ENCODE measurements at regions not wholly inside any gene's neighbourhood (a gene's known extent, or its start where the extent isn't known, plus 50 kb on each side); places are given as distances from the start of the nearest gene placed in this dataset.
A peak's percentile ranks its signal among the peaks of the same experiment; 100 is the strongest.

- Histone ChIP-seq H3K4me3 (peak overlapping the region; percentile 3), H3K27ac (peak overlapping the region; percentile 1 to 48)
- TF ChIP-seq, protein P1, sequence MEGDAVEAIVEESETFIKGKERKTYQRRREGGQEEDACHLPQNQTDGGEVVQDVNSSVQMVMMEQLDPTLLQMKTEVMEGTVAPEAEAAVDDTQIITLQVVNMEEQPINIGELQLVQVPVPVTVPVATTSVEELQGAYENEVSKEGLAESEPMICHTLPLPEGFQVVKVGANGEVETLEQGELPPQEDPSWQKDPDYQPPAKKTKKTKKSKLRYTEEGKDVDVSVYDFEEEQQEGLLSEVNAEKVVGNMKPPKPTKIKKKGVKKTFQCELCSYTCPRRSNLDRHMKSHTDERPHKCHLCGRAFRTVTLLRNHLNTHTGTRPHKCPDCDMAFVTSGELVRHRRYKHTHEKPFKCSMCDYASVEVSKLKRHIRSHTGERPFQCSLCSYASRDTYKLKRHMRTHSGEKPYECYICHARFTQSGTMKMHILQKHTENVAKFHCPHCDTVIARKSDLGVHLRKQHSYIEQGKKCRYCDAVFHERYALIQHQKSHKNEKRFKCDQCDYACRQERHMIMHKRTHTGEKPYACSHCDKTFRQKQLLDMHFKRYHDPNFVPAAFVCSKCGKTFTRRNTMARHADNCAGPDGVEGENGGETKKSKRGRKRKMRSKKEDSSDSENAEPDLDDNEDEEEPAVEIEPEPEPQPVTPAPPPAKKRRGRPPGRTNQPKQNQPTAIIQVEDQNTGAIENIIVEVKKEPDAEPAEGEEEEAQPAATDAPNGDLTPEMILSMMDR (IDR thresholded peaks at IDR 0.05): no peak
- DNase-seq (ENCODE audit: low spot score): no peak
Measured at GRCh38 chr2:196399722-196400691, 228.6 kb upstream of the STK17B start.

- H3K4me3 ChIP-seq: no peak overlapping the region
- no peak for DNase-seq (ENCODE audit: low spot score)
- TF ChIP-seq, protein P1 (IDR thresholded peaks at IDR 0.05): no peak
- H3K27ac ChIP-seq: peak overlapping the region in 1 of 2 donors; percentile 3
Measured at GRCh38 chr2:196403471-196403870, 232.1 kb upstream of the STK17B start.

DNA sequence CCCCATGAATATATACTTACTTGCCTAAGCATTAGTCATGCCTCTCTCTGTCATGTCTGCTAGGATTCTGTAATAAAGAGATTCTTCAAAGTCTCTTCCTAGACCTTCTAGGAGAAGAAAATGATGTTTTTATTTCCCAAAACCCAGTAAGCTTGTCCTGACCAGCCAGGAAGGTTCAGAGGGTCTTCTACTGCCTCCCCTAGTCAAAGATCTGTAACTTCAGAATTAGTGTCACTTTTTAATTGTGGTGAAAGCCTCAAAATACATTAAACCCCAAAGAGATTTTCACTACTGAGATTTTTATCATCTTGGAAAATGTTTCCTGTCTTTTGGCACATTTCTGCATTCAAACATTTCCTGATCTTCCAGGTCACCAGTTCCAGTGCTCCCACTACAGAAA lies 232.9 kb upstream of the STK17B start:
- no peak for DNase-seq (ENCODE audit: low spot score)
- TF ChIP-seq, protein P1 (IDR thresholded peaks at IDR 0.05): no peak
- Histone ChIP-seq H3K27ac (no peak overlapping the region), H3K4me3 (no peak overlapping the region)

- no peak overlapping the region for H3K4me3 ChIP-seq
- no peak for DNase-seq (ENCODE audit: low spot score)
- H3K27ac ChIP-seq: no peak overlapping the region
- TF ChIP-seq, protein P1 (IDR thresholded peaks at IDR 0.05): no peak
Measured at GRCh38 chr2:196407675-196408264, 231.7 kb upstream of the CCDC150 start.

GRCh38 chr2:196409376-196409775 lies 230.1 kb upstream of the CCDC150 start:
- H3K4me3 ChIP-seq: no peak overlapping the region
- TF ChIP-seq, protein P1 (IDR thresholded peaks at IDR 0.05): no peak
- no peak for DNase-seq (ENCODE audit: low spot score)
- no peak overlapping the region for H3K27ac ChIP-seq

DNA sequence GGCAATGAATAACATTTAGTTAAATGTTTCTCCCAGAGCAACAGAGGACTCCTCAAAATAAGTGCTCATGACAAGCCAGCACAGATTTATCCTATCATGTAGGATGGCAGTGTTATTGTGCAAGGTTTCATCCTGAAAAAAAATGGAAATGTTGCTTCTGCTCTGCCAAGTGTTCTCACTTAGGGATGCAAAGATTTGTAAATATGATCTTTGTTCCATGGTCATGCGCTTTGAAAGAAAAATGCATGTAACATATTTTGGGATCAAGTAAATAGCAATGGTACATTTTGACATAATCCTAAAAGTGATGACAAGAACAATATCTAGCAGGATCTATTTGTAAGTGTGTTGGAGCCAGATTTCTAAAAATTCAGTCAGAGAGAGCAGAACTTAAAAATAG lies 229.5 kb upstream of the CCDC150 start:
- TF ChIP-seq, protein P1 (IDR thresholded peaks at IDR 0.05): no peak
- DNase-seq (ENCODE audit: low spot score): no peak
- Histone ChIP-seq H3K27ac (no peak overlapping the region), H3K4me3 (no peak overlapping the region)

Measured in coronary artery (tissue), 2 donors.